Right atrium auricular region (tissue), 2 donors: ENCODE measurements at regions not wholly inside any gene's neighbourhood (a gene's known extent, or its start where the extent isn't known, plus 50 kb on each side); places are given as distances from the start of the nearest gene placed in this dataset.
"Not testable (repeated sequence)": the region's sequence is repeated elsewhere in the genome, so short reads cannot be mapped to it uniquely, and the experiment has no call there.

ENCODE experiments used
- DNase-seq: peaks from one replicate; pipeline ENCODE4 v3.0.0-alpha.2; 2019; ENCODE audit warnings: low spot score
- H3K27ac ChIP-seq, 2 donors: fragments of 200-600 bp; sonication (generic); 1 replicate in 1 of 2; 2 replicates in 1 of 2; pipeline ENCODE4 v1.5.1; 2016 to 2019
- H3K27me3 ChIP-seq, 2 donors: fragments of 200-600 bp; sonication (generic); one replicate each; pipeline versions ENCODE4 v1.5.1 to v1.6.0; 2017 to 2019
- H3K36me3 ChIP-seq: fragments of 200-600 bp; sonication (generic); one replicate; pipeline ENCODE4 v1.5.1; 2016
- H3K4me1 ChIP-seq, 2 donors: fragments of 200-600 bp; sonication (generic); one replicate each; pipeline versions ENCODE4 v1.5.1 to v1.6.0; 2017 to 2019
- H3K4me3 ChIP-seq, 2 donors: fragments of 200-600 bp; sonication (generic); 1 replicate in 1 of 2; 2 replicates in 1 of 2; pipeline ENCODE4 v1.5.1; 2017 to 2019; ENCODE audit warnings: mild to moderate bottlenecking in 1 of 2, moderate library complexity in 1 of 2
- H3K9me3 ChIP-seq, 2 donors: fragments of 200-600 bp; sonication (generic); one replicate each; pipeline ENCODE4 v1.5.1; 2019
- CTCF ChIP-seq, 2 donors: fragments of 200-600 bp; sonication (generic); IDR thresholded peaks; one replicate each; pipeline ENCODE4 v1.5.1; 2019; ENCODE audit warnings: antibody characterized with exemption in 2 of 2

GRCh38 chr11:97092823-97093222 is 703.0 kb downstream of the JRKL start:
- H3K27me3 ChIP-seq, result no peaks in the 10 kb centered on the region
- H3K27ac ChIP-seq, result no peak overlapping the region
- H3K4me1 ChIP-seq, result no peaks in the 10 kb centered on the region
- no peak overlapping the region for H3K4me3 ChIP-seq
- H3K9me3 ChIP-seq, result no peaks in the 10 kb centered on the region
- no peak for TF ChIP-seq CTCF (IDR thresholded peaks at IDR 0.05)
- DNase-seq, result no peak
- H3K36me3 ChIP-seq, result no peaks in the 10 kb centered on the region

GRCh38 chr11:97102180-97102579 is 712.4 kb downstream of the JRKL start:
- H3K4me3 ChIP-seq, H3K9me3 ChIP-seq, H3K27ac ChIP-seq, DNase-seq, H3K36me3 ChIP-seq, H3K4me1 ChIP-seq, H3K27me3 ChIP-seq: not testable (repeated sequence)

GRCh38 chr11:97107604-97108003 is 717.8 kb downstream of the JRKL start:
- no peaks in the 10 kb centered on the region for H3K4me1 ChIP-seq
- H3K36me3 ChIP-seq, result no peaks in the 10 kb centered on the region
- TF ChIP-seq CTCF (IDR thresholded peaks at IDR 0.05), result no peak
- no peak for DNase-seq
- no peak overlapping the region for H3K27ac ChIP-seq
- H3K27me3 ChIP-seq, result no peaks in the 10 kb centered on the region
- H3K9me3 ChIP-seq, result no peaks in the 10 kb centered on the region
- no peak overlapping the region for H3K4me3 ChIP-seq

GRCh38 chr11:97109078-97109477 is 719.3 kb downstream of the JRKL start:
- Histone ChIP-seq H3K27me3 (no peaks in the 10 kb centered on the region), H3K4me3 (no peak overlapping the region), H3K36me3 (no peaks in the 10 kb centered on the region), H3K9me3 (no peaks in the 10 kb centered on the region), H3K27ac (no peak overlapping the region), H3K4me1 (no peaks in the 10 kb centered on the region)
- no peak for DNase-seq
- TF ChIP-seq CTCF (IDR thresholded peaks at IDR 0.05), result no peak

GRCh38 chr11:97110376-97110775 is 720.6 kb downstream of the JRKL start:
- Histone ChIP-seq H3K4me3 (no peak overlapping the region), H3K9me3 (no peaks in the 10 kb centered on the region), H3K36me3 (no peaks in the 10 kb centered on the region), H3K27me3 (no peaks in the 10 kb centered on the region), H3K4me1 (no peaks in the 10 kb centered on the region), H3K27ac (no peak overlapping the region)
- no peak for TF ChIP-seq CTCF (IDR thresholded peaks at IDR 0.05)
- DNase-seq, result no peak

- H3K36me3 ChIP-seq, result no peaks in the 10 kb centered on the region
- DNase-seq, result no peak
- H3K27me3 ChIP-seq, result no peaks in the 10 kb centered on the region
- H3K4me3 ChIP-seq, result no peak overlapping the region
- no peak for TF ChIP-seq CTCF (IDR thresholded peaks at IDR 0.05)
- no peak overlapping the region for H3K27ac ChIP-seq
- H3K9me3 ChIP-seq, result no peaks in the 10 kb centered on the region
- H3K4me1 ChIP-seq, result no peaks in the 10 kb centered on the region
Observed at GRCh38 chr11:97111559-97111958, 721.7 kb downstream of the JRKL start.
